Keratinocyte (primary cell): ENCODE measurements at regions not wholly inside any gene's neighbourhood (a gene's known extent, or its start where the extent isn't known, plus 50 kb on each side); places are given as distances from the start of the nearest gene placed in this dataset.

Source experiments
- CTCF ChIP-seq, 3 experiments: IDR thresholded peaks in 1 of 3; conservative IDR thresholded peaks in 1 of 3; optimal IDR thresholded peaks in 1 of 3; 2 replicates in 2 of 3; 3 replicates in 1 of 3; pipeline versions ENCODE3 to v1.5.1; 2011; ENCODE audit warnings: low read length in 3 of 3, mild to moderate bottlenecking in 3 of 3, moderate library complexity in 2 of 3, control low read depth in 1 of 3, inconsistent platforms in 1 of 3; ENCODE audit not compliant: insufficient read depth in 2 of 3; ENCODE audit errors: extremely low read depth in 1 of 3
- EZH2 ChIP-seq: IDR thresholded peaks from one replicate; pipeline ENCODE4 v1.6.1; 2012; ENCODE audit warnings: inconsistent platforms, mild to moderate bottlenecking, low read length, moderate library complexity

GRCh38 chrX:26008691-26009090 is 129.5 kb upstream of the MAGEB18 start:
- TF ChIP-seq CTCF (optimal IDR thresholded peaks at IDR 0.05 in 1 of 3, IDR thresholded peaks at IDR 0.05 in 1 of 3, conservative IDR thresholded peaks at IDR 0.05 in 1 of 3; ENCODE audit: extremely low read depth in 1 of 3, insufficient read depth in 2 of 3, low read length in 3 of 3) (no peak), EZH2 (no peak)
